ENCODE measurements at regions not wholly inside any gene's neighbourhood (a gene's known extent, or its start where the extent isn't known, plus 50 kb on each side); places are given as distances from the start of the nearest gene placed in this dataset.
"Not testable (repeated sequence)": the region's sequence is repeated elsewhere in the genome, so short reads cannot be mapped to it uniquely, and the experiment has no call there.

DNA sequence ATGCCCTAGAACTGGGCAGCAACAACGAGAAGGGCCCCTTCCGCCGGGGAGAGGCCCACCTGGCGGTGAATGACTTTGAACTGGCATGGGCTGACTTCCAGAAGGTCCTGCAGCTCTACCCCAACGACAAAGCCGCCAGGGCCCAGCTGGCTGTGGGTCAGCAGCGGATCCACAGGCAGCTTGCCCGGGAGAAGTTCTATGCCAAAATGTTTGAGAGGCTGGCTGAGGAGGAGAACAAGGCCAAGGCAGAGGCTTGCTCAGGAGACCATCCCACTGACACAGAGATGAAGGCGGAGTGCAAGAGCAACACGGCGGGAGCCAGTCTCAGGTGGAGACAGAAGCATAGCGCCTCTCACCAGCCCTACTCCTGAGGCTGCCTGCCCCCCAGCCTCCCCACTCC, 276.6 kb downstream of the SPATA31A1 start:
- H3K4me3 ChIP-seq; H3K27ac ChIP-seq; POLR2A ChIA-PET; H3K4me1 ChIP-seq; H3K4me2 ChIP-seq; CTCF ChIA-PET; FAIRE-seq; DNase-seq (ENCODE audit: low read depth in 1 of 2, low spot score in 1 of 2); ATAC-seq; H3K9me3 ChIP-seq: not testable (repeated sequence)
- 91% methylated on average over 6 of the region's 12 CpGs for WGBS (ENCODE audit: missing lambda C conversion rate)

- DNase-seq (ENCODE audit: low read depth in 1 of 2, low spot score in 1 of 2); CTCF ChIA-PET; H3K4me1 ChIP-seq; ATAC-seq; H3K9me3 ChIP-seq; H3K27ac ChIP-seq; POLR2A ChIA-PET; H3K4me2 ChIP-seq; H3K4me3 ChIP-seq; FAIRE-seq: not testable (repeated sequence)
Observed at GRCh38 chr9:39649029-39649428, 293.6 kb downstream of the SPATA31A1 start.

GRCh38 chr9:39656960-39657603, 301.6 kb downstream of the SPATA31A1 start:
- ATAC-seq; H3K4me3 ChIP-seq; CTCF ChIA-PET; H3K4me1 ChIP-seq; POLR2A ChIA-PET; H3K27ac ChIP-seq; H3K4me2 ChIP-seq; FAIRE-seq; DNase-seq (ENCODE audit: low read depth in 1 of 2, low spot score in 1 of 2); H3K9me3 ChIP-seq: not testable (repeated sequence)
- WGBS (ENCODE audit: missing lambda C conversion rate) = no CpG with 5 or more reads among the region's 4 CpGs

GRCh38 chr9:39663020-39663419, 307.6 kb downstream of the SPATA31A1 start:
- FAIRE-seq = not testable (repeated sequence)

GRCh38 chr9:39663713-39664112, 308.2 kb downstream of the SPATA31A1 start:
- WGBS (ENCODE audit: missing lambda C conversion rate) = no CpG with 5 or more reads among the region's 1 CpG
- H3K4me2 ChIP-seq; H3K4me1 ChIP-seq; ATAC-seq; CTCF ChIA-PET; H3K9me3 ChIP-seq; FAIRE-seq; DNase-seq (ENCODE audit: low read depth in 1 of 2, low spot score in 1 of 2); H3K4me3 ChIP-seq; POLR2A ChIA-PET; H3K27ac ChIP-seq: not testable (repeated sequence)

More at GRCh38 chr9:39663020-39663419, 307.6 kb downstream of the SPATA31A1 start:
- H3K9me3 ChIP-seq; DNase-seq (ENCODE audit: low read depth in 1 of 2, low spot score in 1 of 2); CTCF ChIA-PET; H3K4me1 ChIP-seq; H3K27ac ChIP-seq; H3K4me3 ChIP-seq; POLR2A ChIA-PET; H3K4me2 ChIP-seq: not testable (repeated sequence)
- WGBS (ENCODE audit: missing lambda C conversion rate) = no CpG with 5 or more reads among the region's 8 CpGs
- ATAC-seq = peak in 1 of 2 experiments; percentile 47; a peak in 1 of 6 replicates

DNA sequence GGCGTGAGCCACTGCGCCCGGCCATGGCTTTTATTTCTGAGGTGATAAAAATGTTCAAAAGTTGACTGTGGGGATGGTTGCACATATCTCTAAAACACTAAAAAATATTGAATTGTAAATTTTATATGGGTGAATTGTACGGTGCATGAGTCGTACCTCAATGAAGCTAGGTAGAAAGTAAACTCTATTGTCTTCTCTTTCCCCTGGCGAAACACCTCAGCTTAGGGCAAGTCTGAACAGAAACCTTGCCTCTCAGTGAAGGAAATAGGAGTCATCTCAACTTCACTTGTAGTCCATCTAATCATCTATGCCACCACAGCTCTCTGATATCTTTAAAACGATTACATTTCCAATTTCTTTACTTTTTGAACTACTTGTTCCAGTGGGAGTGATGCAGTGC, 309.6 kb downstream of the SPATA31A1 start:
- FAIRE-seq; H3K4me1 ChIP-seq; H3K4me3 ChIP-seq; DNase-seq (ENCODE audit: low read depth in 1 of 2, low spot score in 1 of 2); H3K9me3 ChIP-seq; ATAC-seq; POLR2A ChIA-PET; H3K4me2 ChIP-seq; H3K27ac ChIP-seq; CTCF ChIA-PET: not testable (repeated sequence)
- WGBS (ENCODE audit: missing lambda C conversion rate) = 89% methylated on average over 3 of the region's 7 CpGs

DNA sequence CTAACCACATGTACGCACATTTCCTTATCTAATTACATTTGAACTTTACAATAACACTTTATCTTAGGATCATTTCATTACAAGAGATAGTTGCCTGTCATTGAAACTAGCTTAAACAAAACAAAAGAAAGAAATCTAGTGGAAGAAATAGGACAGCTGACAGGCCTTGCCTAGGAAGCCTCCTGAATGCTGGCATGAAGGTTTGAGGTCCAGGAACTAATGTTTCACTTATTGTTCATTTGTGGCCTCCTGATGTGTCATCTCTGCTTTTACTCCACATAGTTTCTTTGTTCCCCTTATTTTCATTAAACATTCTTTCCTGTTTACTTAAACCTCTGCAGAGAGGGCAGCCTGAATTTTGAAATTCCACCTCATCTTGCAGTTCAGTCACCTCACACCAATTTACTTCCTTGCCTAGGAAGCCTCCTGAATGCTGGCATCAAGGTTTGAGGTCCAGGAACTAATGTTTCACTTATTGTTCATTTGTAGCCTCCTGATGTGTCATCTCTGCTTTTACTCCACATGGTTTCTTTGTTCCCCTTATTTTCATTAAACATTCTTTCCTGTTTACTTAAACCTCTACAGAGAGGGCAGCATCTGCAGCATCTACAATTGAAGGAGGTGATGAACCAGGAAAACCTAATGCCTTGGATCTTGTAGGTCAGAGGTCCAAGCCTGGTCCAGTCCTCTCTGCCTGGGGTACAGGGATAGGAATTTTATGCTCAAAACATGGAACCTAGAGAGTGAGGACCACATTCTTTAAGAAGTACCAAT, 319.2 kb downstream of the SPATA31A1 start:
- H3K4me3 ChIP-seq; H3K4me2 ChIP-seq; POLR2A ChIA-PET; H3K4me1 ChIP-seq; DNase-seq (ENCODE audit: low read depth in 1 of 2, low spot score in 1 of 2); H3K9me3 ChIP-seq; FAIRE-seq; CTCF ChIA-PET: not testable (repeated sequence)
- ATAC-seq = peak; percentile 93
- no CpG with 5 or more reads among the region's 1 CpG for WGBS (ENCODE audit: missing lambda C conversion rate)
- peak overlapping the region; percentile 53 to 60; a peak in 1 of 6 replicates for H3K27ac ChIP-seq

- CTCF ChIA-PET; H3K4me3 ChIP-seq; FAIRE-seq; H3K4me1 ChIP-seq; POLR2A ChIA-PET; H3K9me3 ChIP-seq; DNase-seq (ENCODE audit: low read depth in 1 of 2, low spot score in 1 of 2); H3K4me2 ChIP-seq: not testable (repeated sequence)
- ATAC-seq = peak; percentile 27 to 47; a peak in 5 of 6 replicates
- H3K27ac ChIP-seq = peak overlapping the region; percentile 53 to 60; a peak in 1 of 6 replicates
- WGBS (ENCODE audit: missing lambda C conversion rate) = no CpG with 5 or more reads among the region's 2 CpGs
Observed at GRCh38 chr9:39675211-39675553, 319.7 kb downstream of the SPATA31A1 start.

- H3K27ac ChIP-seq; POLR2A ChIA-PET; H3K9me3 ChIP-seq; FAIRE-seq; H3K4me2 ChIP-seq; H3K4me1 ChIP-seq; CTCF ChIA-PET; H3K4me3 ChIP-seq; DNase-seq (ENCODE audit: low read depth in 1 of 2, low spot score in 1 of 2): not testable (repeated sequence)
- peak in 1 of 2 experiments; percentile 26; a peak in 2 of 6 replicates for ATAC-seq
- 100% methylated on average over 1 of the region's 9 CpGs for WGBS (ENCODE audit: missing lambda C conversion rate)
Observed at GRCh38 chr9:39678534-39679263, 323.2 kb downstream of the SPATA31A1 start.

DNA sequence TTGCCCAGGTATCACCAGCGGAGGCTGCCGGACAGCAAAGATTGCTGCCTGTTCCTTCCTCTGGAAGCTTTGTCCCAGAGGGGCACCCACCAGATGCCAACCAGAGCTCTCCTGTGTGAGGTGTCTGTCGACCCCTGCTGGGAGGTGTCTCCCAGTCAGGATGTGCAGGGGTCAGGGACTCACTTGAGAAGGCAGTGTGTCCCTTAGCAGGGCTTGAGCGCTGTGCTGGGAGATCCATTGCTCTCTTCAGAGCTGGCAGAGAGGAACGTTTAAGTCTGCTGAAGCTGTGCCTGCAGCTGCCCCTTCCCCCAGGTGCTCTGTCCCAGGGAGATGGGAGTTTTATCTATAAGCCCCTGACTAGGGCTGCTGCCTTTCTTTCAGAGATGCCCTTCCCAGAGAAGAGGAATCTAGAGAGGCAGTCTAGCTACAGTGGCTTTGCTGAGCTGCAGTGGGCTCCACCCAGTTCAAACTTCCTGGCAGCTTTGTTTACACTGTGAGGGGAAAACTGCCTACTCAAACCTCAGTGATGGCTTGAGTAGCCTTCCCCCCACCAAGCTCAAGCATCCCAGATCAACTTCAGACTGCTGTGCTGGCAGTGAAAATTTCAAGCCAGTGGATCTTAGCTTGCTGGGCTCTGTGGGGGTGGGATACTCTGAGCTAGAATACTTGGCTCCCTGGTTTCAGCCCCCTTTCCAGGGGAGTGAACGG, 325.4 kb downstream of the SPATA31A1 start:
- FAIRE-seq = not testable (repeated sequence)

DNA sequence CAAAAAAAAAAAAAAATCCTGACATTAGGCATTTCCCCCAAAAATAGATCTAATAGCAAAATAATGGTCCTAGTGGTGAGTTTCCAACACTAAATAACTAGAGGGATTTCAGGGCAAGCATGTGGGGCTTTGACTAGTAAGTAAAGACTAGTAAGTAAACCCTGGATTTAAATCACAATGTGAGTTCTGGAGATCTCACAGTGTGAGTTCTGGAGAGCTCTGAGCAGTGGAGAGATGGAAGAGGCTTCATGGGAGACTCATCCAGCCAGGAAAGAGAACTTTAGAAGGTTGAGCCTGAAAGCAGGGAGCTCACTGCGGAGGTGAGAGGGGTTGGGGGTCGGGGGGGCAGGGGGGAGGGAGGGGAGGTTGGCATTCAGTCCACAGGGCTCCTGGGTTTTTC, 373.4 kb downstream of the SPATA31A1 start:
- DNase-seq (ENCODE audit: low read depth in 1 of 2, low spot score in 1 of 2); H3K9me3 ChIP-seq; H3K27ac ChIP-seq; POLR2A ChIA-PET; H3K4me3 ChIP-seq; H3K4me1 ChIP-seq; ATAC-seq; CTCF ChIA-PET; H3K4me2 ChIP-seq; FAIRE-seq: not testable (repeated sequence)
- no CpG with 5 or more reads among the region's 2 CpGs for WGBS (ENCODE audit: missing lambda C conversion rate)

More for the DNA sequence above, 325.4 kb downstream of the SPATA31A1 start:
- CTCF ChIA-PET; H3K4me3 ChIP-seq; H3K27ac ChIP-seq; H3K4me2 ChIP-seq; POLR2A ChIA-PET; DNase-seq (ENCODE audit: low read depth in 1 of 2, low spot score in 1 of 2); H3K9me3 ChIP-seq; H3K4me1 ChIP-seq: not testable (repeated sequence)
- ATAC-seq = peak in 1 of 2 experiments; percentile 43; a peak in 2 of 6 replicates
- no CpG with 5 or more reads among the region's 6 CpGs for WGBS (ENCODE audit: missing lambda C conversion rate)

Data from A549 (cell line).